ENCODE measurements at regions not wholly inside any gene's neighbourhood (a gene's known extent, or its start where the extent isn't known, plus 50 kb on each side); places are given as distances from the start of the nearest gene placed in this dataset.

- Histone ChIP-seq H3K27ac (no peak overlapping the region), H3K4me1 (replicated peaks in 1 of 2) (peaks cover 5 to 8% of the 10 kb centered on the region in 2 donors), H3K4me3 (no peak overlapping the region)
- 53 to 64% (median 54%) methylated on average over 3 to 4 of the region's 4 CpGs; no CpG with 5 or more reads in 6 of the 10 experiments for WGBS, 10 experiments
- ATAC-seq (replicated peaks in 6 of 8): peak in 4 of 8 experiments; percentile 71 to 75 (median 74)
- in situ Hi-C loops (cut with MboI; ENCODE audit: low pct_unique_long_range_greater_than_20kb in 2 of 9, low sequenced_read_pairs in 9 of 9, unreplicated experiment in 9 of 9): no loop called here
Observed at GRCh38 chr1:5374192-5374591, 618.0 kb downstream of the NPHP4 start.

GRCh38 chr1:5373281-5373680 is 618.9 kb downstream of the NPHP4 start:
- no peak for ATAC-seq (replicated peaks in 6 of 8)
- H3K27ac ChIP-seq: no peak overlapping the region
- H3K4me1 ChIP-seq (replicated peaks in 1 of 2): peaks cover 3 to 8% of the 10 kb centered on the region in 2 donors
- in situ Hi-C loops (cut with MboI; ENCODE audit: low pct_unique_long_range_greater_than_20kb in 2 of 9, low sequenced_read_pairs in 9 of 9, unreplicated experiment in 9 of 9): no loop called here
- 14 to 95% (median 72%) methylated on average over 1 to 4 of the region's 4 CpGs; no CpG with 5 or more reads in 2 of the 10 experiments for WGBS, 10 experiments
- no peak overlapping the region for H3K4me3 ChIP-seq

- 2 to 84% (median 68%) methylated on average over 1 to 7 of the region's 7 CpGs for WGBS, 10 experiments
- no peak overlapping the region for H3K27ac ChIP-seq
- ATAC-seq (replicated peaks in 6 of 8): no peak
- in situ Hi-C loops (cut with MboI; ENCODE audit: low pct_unique_long_range_greater_than_20kb in 2 of 9, low sequenced_read_pairs in 9 of 9, unreplicated experiment in 9 of 9): no loop called here
- no peak overlapping the region for H3K4me3 ChIP-seq
- H3K4me1 ChIP-seq (replicated peaks in 1 of 2): peaks cover 3 to 8% of the 10 kb centered on the region in 2 donors
Observed at GRCh38 chr1:5371270-5371669, 621.0 kb downstream of the NPHP4 start.

- in situ Hi-C loops (cut with MboI; ENCODE audit: low pct_unique_long_range_greater_than_20kb in 2 of 9, low sequenced_read_pairs in 9 of 9, unreplicated experiment in 9 of 9): no loop called here
- WGBS, 10 experiments: 0 to 100% (median 51%) methylated on average over 1 to 3 of the region's 3 CpGs; no CpG with 5 or more reads in 2 of the 10 experiments
- no peak overlapping the region for H3K4me3 ChIP-seq
- no peak overlapping the region for H3K27ac ChIP-seq
- H3K4me1 ChIP-seq (replicated peaks in 1 of 2): peaks cover 3 to 5% of the 10 kb centered on the region in 2 donors
- ATAC-seq (replicated peaks in 6 of 8): no peak
Observed at GRCh38 chr1:5370311-5370710, 621.9 kb downstream of the NPHP4 start.

GRCh38 chr1:5369223-5369622 is 623.0 kb downstream of the NPHP4 start:
- no peak for ATAC-seq (replicated peaks in 6 of 8)
- Histone ChIP-seq H3K27ac (no peak overlapping the region), H3K4me1 (replicated peaks in 1 of 2) (peaks cover 2 to 3% of the 10 kb centered on the region in 2 donors), H3K4me3 (no peak overlapping the region)
- WGBS, 10 experiments: 0 to 100% (median 40%) methylated on average over 1 of the region's 1 CpG; no CpG with 5 or more reads in 5 of the 10 experiments
- in situ Hi-C loops (cut with MboI; ENCODE audit: low pct_unique_long_range_greater_than_20kb in 2 of 9, low sequenced_read_pairs in 9 of 9, unreplicated experiment in 9 of 9): no loop called here

- in situ Hi-C loops (cut with MboI; ENCODE audit: low pct_unique_long_range_greater_than_20kb in 2 of 9, low sequenced_read_pairs in 9 of 9, unreplicated experiment in 9 of 9): no loop called here
- ATAC-seq (replicated peaks in 6 of 8): peak in 3 of 8 experiments; percentile 16 to 65 (median 40)
- H3K27ac ChIP-seq: no peak overlapping the region
Observed at GRCh38 chr1:5368201-5368600, 624.0 kb downstream of the NPHP4 start.

GRCh38 chr1:5367306-5367705 is 624.9 kb downstream of the NPHP4 start:
- in situ Hi-C loops (cut with MboI; ENCODE audit: low pct_unique_long_range_greater_than_20kb in 2 of 9, low sequenced_read_pairs in 9 of 9, unreplicated experiment in 9 of 9): no loop called here
- Histone ChIP-seq H3K4me3 (no peak overlapping the region), H3K27ac (no peak overlapping the region), H3K4me1 (replicated peaks in 1 of 2) (no peaks in the 10 kb centered on the region)
- ATAC-seq (replicated peaks in 6 of 8): no peak
- 3 to 80% (median 57%) methylated on average over 1 to 6 of the region's 6 CpGs; no CpG with 5 or more reads in 5 of the 10 experiments for WGBS, 10 experiments

More at GRCh38 chr1:5368201-5368600, 624.0 kb downstream of the NPHP4 start:
- H3K4me3 ChIP-seq: no peak overlapping the region
- 0 to 86% (median 52%) methylated on average over 1 to 5 of the region's 5 CpGs; no CpG with 5 or more reads in 3 of the 10 experiments for WGBS, 10 experiments
- no peaks in the 10 kb centered on the region for H3K4me1 ChIP-seq (replicated peaks in 1 of 2)

- WGBS, 10 experiments: 0 to 76% (median 34%) methylated on average over 1 to 5 of the region's 5 CpGs; no CpG with 5 or more reads in 2 of the 10 experiments
- in situ Hi-C loops (cut with MboI; ENCODE audit: low pct_unique_long_range_greater_than_20kb in 2 of 9, low sequenced_read_pairs in 9 of 9, unreplicated experiment in 9 of 9): no loop called here
- no peak overlapping the region for H3K27ac ChIP-seq
- no peaks in the 10 kb centered on the region for H3K4me1 ChIP-seq (replicated peaks in 1 of 2)
- H3K4me3 ChIP-seq: no peak overlapping the region
- ATAC-seq (replicated peaks in 6 of 8): no peak
Observed at GRCh38 chr1:5365751-5366150, 626.5 kb downstream of the NPHP4 start.

- Histone ChIP-seq H3K4me3 (no peak overlapping the region), H3K27ac (no peak overlapping the region), H3K4me1 (replicated peaks in 1 of 2) (no peaks in the 10 kb centered on the region)
- WGBS, 10 experiments: 11 to 84% (median 60%) methylated on average over 1 to 4 of the region's 6 CpGs; no CpG with 5 or more reads in 4 of the 10 experiments
- in situ Hi-C loops (cut with MboI; ENCODE audit: low pct_unique_long_range_greater_than_20kb in 2 of 9, low sequenced_read_pairs in 9 of 9, unreplicated experiment in 9 of 9): no loop called here
- no peak for ATAC-seq (replicated peaks in 6 of 8)
Observed at GRCh38 chr1:5364591-5364990, 627.6 kb downstream of the NPHP4 start.

- ATAC-seq (replicated peaks in 6 of 8): no peak
- Histone ChIP-seq H3K4me1 (replicated peaks in 1 of 2) (no peaks in the 10 kb centered on the region), H3K4me3 (no peak overlapping the region), H3K27ac (no peak overlapping the region)
- in situ Hi-C loops (cut with MboI; ENCODE audit: low pct_unique_long_range_greater_than_20kb in 2 of 9, low sequenced_read_pairs in 9 of 9, unreplicated experiment in 9 of 9): no loop called here
- WGBS, 10 experiments: 0 to 70% (median 38%) methylated on average over 3 of the region's 3 CpGs
Observed at GRCh38 chr1:5354681-5355080, 637.5 kb downstream of the NPHP4 start.

- ATAC-seq (replicated peaks in 6 of 8): no peak
- WGBS, 10 experiments: 10 to 88% (median 45%) methylated on average over 2 to 4 of the region's 4 CpGs
- Histone ChIP-seq H3K4me3 (no peak overlapping the region), H3K27ac (no peak overlapping the region), H3K4me1 (replicated peaks in 1 of 2) (no peaks in the 10 kb centered on the region)
- in situ Hi-C loops (cut with MboI; ENCODE audit: low pct_unique_long_range_greater_than_20kb in 2 of 9, low sequenced_read_pairs in 9 of 9, unreplicated experiment in 9 of 9): no loop called here
Observed at GRCh38 chr1:5351366-5351765, 640.9 kb downstream of the NPHP4 start.

GRCh38 chr1:5349526-5349925 is 642.7 kb downstream of the NPHP4 start:
- H3K4me3 ChIP-seq: no peak overlapping the region
- ATAC-seq (replicated peaks in 6 of 8): no peak
- H3K4me1 ChIP-seq (replicated peaks in 1 of 2): no peaks in the 10 kb centered on the region
- no peak overlapping the region for H3K27ac ChIP-seq
- in situ Hi-C loops (cut with MboI; ENCODE audit: low pct_unique_long_range_greater_than_20kb in 2 of 9, low sequenced_read_pairs in 9 of 9, unreplicated experiment in 9 of 9): no loop called here
- 50 to 100% (median 74%) methylated on average over 2 to 6 of the region's 6 CpGs; no CpG with 5 or more reads in 4 of the 10 experiments for WGBS, 10 experiments

GRCh38 chr1:5348732-5349465 is 643.3 kb downstream of the NPHP4 start:
- Histone ChIP-seq H3K4me3 (no peak overlapping the region), H3K4me1 (replicated peaks in 1 of 2) (no peaks in the 10 kb centered on the region), H3K27ac (no peak overlapping the region)
- 33 to 88% (median 78%) methylated on average over 1 to 14 of the region's 15 CpGs; no CpG with 5 or more reads in 3 of the 10 experiments for WGBS, 10 experiments
- in situ Hi-C loops (cut with MboI; ENCODE audit: low pct_unique_long_range_greater_than_20kb in 2 of 9, low sequenced_read_pairs in 9 of 9, unreplicated experiment in 9 of 9): no loop called here
- no peak for ATAC-seq (replicated peaks in 6 of 8)

GRCh38 chr1:5347726-5348125 is 644.5 kb downstream of the NPHP4 start:
- in situ Hi-C loops (cut with MboI; ENCODE audit: low pct_unique_long_range_greater_than_20kb in 2 of 9, low sequenced_read_pairs in 9 of 9, unreplicated experiment in 9 of 9): no loop called here
- no peak overlapping the region for H3K4me3 ChIP-seq
- no peak for ATAC-seq (replicated peaks in 6 of 8)
- 0 to 73% (median 47%) methylated on average over 2 to 7 of the region's 8 CpGs; no CpG with 5 or more reads in 3 of the 10 experiments for WGBS, 10 experiments
- H3K27ac ChIP-seq: no peak overlapping the region
- H3K4me1 ChIP-seq (replicated peaks in 1 of 2): no peaks in the 10 kb centered on the region
